Transverse colon (tissue), 3 donors: ENCODE measurements at regions not wholly inside any gene's neighbourhood (a gene's known extent, or its start where the extent isn't known, plus 50 kb on each side); places are given as distances from the start of the nearest gene placed in this dataset.

Source experiments
- POLR2A ChIP-seq: fragments of 450-650 bp; IDR thresholded peaks from one replicate; pipeline ENCODE4 v1.6.1; 2016; ENCODE audit warnings: antibody characterized with exemption, mild to moderate bottlenecking, moderate library complexity
- TF ChIP-seq, protein P1 (sequence below), 5 experiments: fragments of 200-600 bp in 3 of 5; fragments of 450-650 bp in 2 of 5; sonication (generic) in 3 of 5; IDR thresholded peaks; 1 replicate in 2 of 5; 2 replicates in 3 of 5; pipeline ENCODE4 v1.5.1; 2016 to 2017; ENCODE audit warnings: antibody characterized with exemption in 5 of 5, inconsistent platforms in 3 of 5, mild to moderate bottlenecking in 2 of 5, moderate library complexity in 1 of 5

DNA sequence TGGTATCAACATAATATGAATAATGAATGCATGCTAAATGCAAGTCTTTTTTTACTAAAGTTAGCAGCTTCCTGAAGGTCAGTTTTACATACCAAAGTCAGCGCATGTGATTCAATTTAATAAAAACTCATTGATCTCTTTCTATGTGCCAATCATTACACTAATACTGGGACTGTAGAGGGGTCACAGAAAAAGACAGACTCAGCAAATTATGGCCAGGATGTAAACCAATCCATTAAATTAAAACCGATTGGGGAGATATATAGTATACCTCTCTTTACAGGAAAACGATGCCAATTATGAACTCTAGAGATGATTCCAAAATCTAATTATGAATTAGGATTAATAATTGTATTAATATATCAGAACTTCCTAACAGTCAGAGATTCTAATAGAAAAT lies 624.4 kb upstream of the PCDH20 start:
- TF ChIP-seq POLR2A, result no peak
- TF ChIP-seq, protein P1, sequence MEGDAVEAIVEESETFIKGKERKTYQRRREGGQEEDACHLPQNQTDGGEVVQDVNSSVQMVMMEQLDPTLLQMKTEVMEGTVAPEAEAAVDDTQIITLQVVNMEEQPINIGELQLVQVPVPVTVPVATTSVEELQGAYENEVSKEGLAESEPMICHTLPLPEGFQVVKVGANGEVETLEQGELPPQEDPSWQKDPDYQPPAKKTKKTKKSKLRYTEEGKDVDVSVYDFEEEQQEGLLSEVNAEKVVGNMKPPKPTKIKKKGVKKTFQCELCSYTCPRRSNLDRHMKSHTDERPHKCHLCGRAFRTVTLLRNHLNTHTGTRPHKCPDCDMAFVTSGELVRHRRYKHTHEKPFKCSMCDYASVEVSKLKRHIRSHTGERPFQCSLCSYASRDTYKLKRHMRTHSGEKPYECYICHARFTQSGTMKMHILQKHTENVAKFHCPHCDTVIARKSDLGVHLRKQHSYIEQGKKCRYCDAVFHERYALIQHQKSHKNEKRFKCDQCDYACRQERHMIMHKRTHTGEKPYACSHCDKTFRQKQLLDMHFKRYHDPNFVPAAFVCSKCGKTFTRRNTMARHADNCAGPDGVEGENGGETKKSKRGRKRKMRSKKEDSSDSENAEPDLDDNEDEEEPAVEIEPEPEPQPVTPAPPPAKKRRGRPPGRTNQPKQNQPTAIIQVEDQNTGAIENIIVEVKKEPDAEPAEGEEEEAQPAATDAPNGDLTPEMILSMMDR (IDR thresholded peaks at IDR 0.05), result no peak
